HepG2 (cell line): ENCODE measurements at regions not wholly inside any gene's neighbourhood (a gene's known extent, or its start where the extent isn't known, plus 50 kb on each side); places are given as distances from the start of the nearest gene placed in this dataset.

Experiments
- ATAC-seq: fragments of 200-7000 bp; cut with Tn5 transposase; 3 replicates; pipeline ENCODE4 v1.9.1; 2020; ENCODE audit warnings: mild to moderate bottlenecking, moderate library complexity
- BruUV-seq: library from RNA; stranded (reverse); fragments of 400-500 nt; replicated peaks from 2 replicates; lab custom pipeline; 2021; lab: Mats Ljungman, UMichigan
- CTCF ChIA-PET: fragments of 300-600 bp; formaldehyde crosslinking; extraction: SDS; loops from one replicate; lab custom pipeline; 2021; ENCODE audit warnings: low total read pairs, inconsistent platforms, low intra/inter-chr PET ratio; lab: Yijun Ruan, JAX
- POLR2A ChIA-PET: fragments of 350-600 bp; sonication (Branson Sonifier 250); formaldehyde crosslinking; loops from one replicate; lab custom pipeline; 2020; ENCODE audit warnings: antibody characterized with exemption, inconsistent platforms; lab: Yijun Ruan, JAX
- DNase-seq: peaks from one replicate; pipeline ENCODE4 v3.0.0-alpha.2; 2015; ENCODE audit warnings: low spot score
- FAIRE-seq: peaks from 3 replicates; lab custom pipeline; 2011; peaks lifted over from hg19 to GRCh38; lab: Jason Lieb, UNC
- H2AFZ ChIP-seq: one replicate; pipeline ENCODE4 v1.6.1; 2011; ENCODE audit warnings: low read length, inconsistent platforms
- H3K27ac ChIP-seq: fragments of 300-600 bp; 3 replicates; pipeline ENCODE4 v1.8.0; 2011; ENCODE audit warnings: mixed run types, mild to moderate bottlenecking, mixed read lengths, low read length, inconsistent platforms; ENCODE audit not compliant: insufficient read depth; ENCODE audit errors: extremely low read length
- H3K27me3 ChIP-seq, 2 experiments: fragments of 200-600 bp in 1 of 2; 2 replicates in 1 of 2; 3 replicates in 1 of 2; pipeline versions ENCODE4 v1.6.0 to v1.8.0; 2011; ENCODE audit warnings: low read length in 2 of 2, mild to moderate bottlenecking in 2 of 2, moderate library complexity in 2 of 2, inconsistent platforms in 1 of 2; ENCODE audit not compliant: insufficient read depth in 2 of 2, control insufficient read depth in 1 of 2
- H3K36me3 ChIP-seq, 2 experiments: fragments of 200-600 bp in 1 of 2; replicated peaks in 1 of 2; 2 replicates in 1 of 2; 3 replicates in 1 of 2; pipeline versions ENCODE4 v1.5.1 to v1.8.0; 2011; ENCODE audit warnings: low read length in 2 of 2, inconsistent platforms in 1 of 2; ENCODE audit not compliant: insufficient read depth in 2 of 2, control insufficient read depth in 1 of 2
- H3K4me1 ChIP-seq: 2 replicates; pipeline ENCODE4 v1.5.1; 2012; ENCODE audit warnings: low read length, inconsistent platforms; ENCODE audit not compliant: insufficient read depth
- H3K4me2 ChIP-seq: 2 replicates; pipeline ENCODE4 v1.6.0; 2011; ENCODE audit warnings: low read depth, low read length, inconsistent platforms
- H3K4me3 ChIP-seq, 3 experiments: fragments of 200-600 bp in 1 of 3; sonication (generic), shearing (Covaris generic) in 1 of 3; replicated peaks in 1 of 3; 2 replicates each; pipeline ENCODE4 v1.5.1; 2011 to 2016; ENCODE audit warnings: low read length in 3 of 3, inconsistent platforms in 2 of 3, low read depth in 2 of 3, mild to moderate bottlenecking in 2 of 3, control low read depth in 1 of 3, mixed read lengths in 1 of 3; ENCODE audit not compliant: insufficient read depth in 1 of 3
- H3K79me2 ChIP-seq: one replicate; pipeline ENCODE4 v1.6.1; 2011; ENCODE audit warnings: low read length, inconsistent platforms; ENCODE audit not compliant: insufficient read depth
- H3K9ac ChIP-seq: 2 replicates; pipeline ENCODE4 v1.6.0; 2011; ENCODE audit warnings: mild to moderate bottlenecking, low read depth, low read length, inconsistent platforms; ENCODE audit not compliant: insufficient read depth
- H3K9me3 ChIP-seq: 2 replicates; pipeline ENCODE4 v1.5.1; 2012; ENCODE audit warnings: mild to moderate bottlenecking, low read length
- H4K20me1 ChIP-seq: 2 replicates; pipeline ENCODE4 v1.6.0; 2011; ENCODE audit warnings: inconsistent platforms, mild to moderate bottlenecking, low read length, moderate library complexity; ENCODE audit not compliant: insufficient read depth
- AHR ChIP-seq: IDR thresholded peaks from 2 replicates; pipeline ENCODE4 v1.6.1; 2018; ENCODE audit warnings: missing genetic modification reagents, missing compliant biosample characterization
- DR1 ChIP-seq: sonication (generic); formaldehyde crosslinking; IDR thresholded peaks from 2 replicates; pipeline ENCODE4 v1.8.0; 2021; ENCODE audit warnings: mild to moderate bottlenecking, missing genetic modification reagents, inconsistent platforms
- ERF ChIP-seq: IDR thresholded peaks from 2 replicates; pipeline ENCODE4 v1.6.1; 2018; ENCODE audit warnings: missing biosample characterization, missing genetic modification reagents
- KDM3A ChIP-seq: IDR thresholded peaks from 2 replicates; pipeline ENCODE4 v1.6.1; 2018; ENCODE audit warnings: low read depth, missing compliant biosample characterization
- MED1 ChIP-seq: sonication (generic); formaldehyde crosslinking; IDR thresholded peaks from 2 replicates; pipeline ENCODE4 v1.4.0; 2020; ENCODE audit warnings: missing genetic modification reagents
- NONO ChIP-seq, 2 experiments: fragments of 450-650 bp in 1 of 2; sonication (generic) in 1 of 2; formaldehyde crosslinking in 1 of 2; IDR thresholded peaks in 1 of 2; conservative IDR thresholded peaks in 1 of 2; 2 replicates each; pipeline versions ENCODE4 v1.6.1 to v1.8.0; 2017 to 2022; ENCODE audit warnings: mild to moderate bottlenecking in 1 of 2, missing genetic modification reagents in 1 of 2, moderate library complexity in 1 of 2
- RARA ChIP-seq: IDR thresholded peaks from 2 replicates; pipeline ENCODE4 v1.6.1; 2016; ENCODE audit warnings: missing genetic modification reagents, missing compliant biosample characterization
- STAT5B ChIP-seq: sonication (generic); formaldehyde crosslinking; IDR thresholded peaks from 2 replicates; pipeline ENCODE4 v1.4.0; 2020; ENCODE audit warnings: missing genetic modification reagents
- TAF1 ChIP-seq: sonication (generic); formaldehyde crosslinking; IDR thresholded peaks from 2 replicates; pipeline ENCODE4 v1.4.0; 2020; ENCODE audit warnings: missing genetic modification reagents
- TOPORS ChIP-seq: sonication (generic); formaldehyde crosslinking; IDR thresholded peaks from 2 replicates; pipeline ENCODE4 v1.8.0; 2023; ENCODE audit warnings: mild to moderate bottlenecking, missing genetic modification reagents
- ZFY ChIP-seq: sonication (generic); formaldehyde crosslinking; IDR thresholded peaks from 2 replicates; pipeline ENCODE4 v1.4.0; 2020; ENCODE audit warnings: missing genetic modification reagents
- ZNF383 ChIP-seq: sonication (generic); formaldehyde crosslinking; IDR thresholded peaks from 2 replicates; pipeline ENCODE4 v1.4.0; 2020; ENCODE audit warnings: missing genetic modification reagents, mild to moderate bottlenecking, borderline replicate concordance
- ZNF546 ChIP-seq: sonication (generic); formaldehyde crosslinking; conservative IDR thresholded peaks from 2 replicates; pipeline ENCODE4 v1.8.1; 2023; ENCODE audit warnings: mild to moderate bottlenecking, missing genetic modification reagents
- ZNF570 ChIP-seq: sonication (generic); formaldehyde crosslinking; IDR thresholded peaks from 2 replicates; pipeline ENCODE4 v1.4.0; 2020; ENCODE audit warnings: mild to moderate bottlenecking, missing genetic modification reagents, borderline replicate concordance
- ZNF644 ChIP-seq: IDR thresholded peaks from 2 replicates; pipeline ENCODE4 v1.6.1; 2016; ENCODE audit warnings: low read depth
- ZNF713 ChIP-seq: sonication (generic); formaldehyde crosslinking; IDR thresholded peaks from 2 replicates; pipeline ENCODE4 v1.4.0; 2020; ENCODE audit warnings: mild to moderate bottlenecking, missing genetic modification reagents
- ZNF775 ChIP-seq: sonication (generic); formaldehyde crosslinking; IDR thresholded peaks from 2 replicates; pipeline ENCODE4 v1.4.0; 2020; ENCODE audit warnings: missing genetic modification reagents, mild to moderate bottlenecking, moderate library complexity, borderline replicate concordance
- WGBS: methylation state at CpG from one replicate; pipeline ENCODE4 v1.1.6; 2017; ENCODE audit warnings: low lambda C conversion rate; 5-methylcytosine and 5-hydroxymethylcytosine counted together
- in situ Hi-C: cut with HindIII; loops from 2 replicates; pipeline ENCODE4 v1.10.0; 2017; ENCODE audit warnings: low pct_unique_long_range_greater_than_20kb; ENCODE audit not compliant: extremely low pct_ligation_motif_present
- intact Hi-C: fragments of 100-400 bp; cut with micrococcal nuclease; formaldehyde crosslinking; loops from one replicate; pipeline ENCODE4 v1.10.0; 2022; ENCODE audit not compliant: unreplicated experiment
- TF ChIP-seq, protein P1 (sequence below), 2 experiments: sonication (generic) in 1 of 2; formaldehyde crosslinking in 1 of 2; IDR thresholded peaks; 2 replicates each; pipeline versions ENCODE4 v1.5.1 to v1.6.1; 2011 to 2020; ENCODE audit warnings: borderline replicate concordance in 1 of 2, low read depth in 1 of 2, low read length in 1 of 2, mild to moderate bottlenecking in 1 of 2, missing genetic modification reagents in 1 of 2, moderate library complexity in 1 of 2
- TF ChIP-seq, protein P2 (sequence below): sonication (generic); formaldehyde crosslinking; IDR thresholded peaks from 2 replicates; pipeline ENCODE4 v1.8.1; 2022; ENCODE audit warnings: mild to moderate bottlenecking, missing genetic modification reagents

DNA sequence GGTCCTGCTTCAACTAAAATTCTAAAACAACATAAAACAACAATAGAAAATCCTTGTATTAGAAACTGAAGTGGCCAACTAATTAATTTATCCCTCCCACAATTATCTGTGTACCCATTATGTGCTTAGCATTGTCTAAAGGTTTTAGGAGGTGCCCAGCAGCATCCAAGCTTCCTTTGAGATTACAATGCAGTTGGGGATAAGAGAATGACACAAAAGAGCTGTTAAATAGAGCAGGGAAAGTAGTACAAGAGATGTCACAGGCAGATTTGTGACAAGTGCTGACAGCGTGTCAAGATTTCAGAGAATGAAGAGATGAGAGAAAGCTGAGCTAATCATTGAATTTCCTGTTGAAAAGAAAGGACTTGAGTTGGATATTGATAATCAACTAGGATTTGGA lies 204.8 kb downstream of the OTOR start:
- Histone ChIP-seq H3K79me2 (no peaks in the 10 kb centered on the region), H3K4me3 (no peak overlapping the region), H4K20me1 (no peaks in the 10 kb centered on the region), H3K9me3 (peaks cover 12% of the 10 kb centered on the region; the same call in 1 of the 2 replicates), H3K27ac (no peak overlapping the region), H2AFZ (no peak overlapping the region), H3K9ac (no peak overlapping the region), H3K4me2 (no peak overlapping the region), H3K27me3 (no peaks in the 10 kb centered on the region), H3K36me3 (no peaks in the 10 kb centered on the region), H3K4me1 (no peaks in the 10 kb centered on the region)
- intact Hi-C loops: no loop called here
- ChIA-PET POLR2A (no interaction called here), CTCF (no interaction called here)
- DNase-seq: no peak
- no peak for FAIRE-seq
- TF ChIP-seq TAF1 (CRISPR knock-in tag): no peak
- no peak for TF ChIP-seq TOPORS (CRISPR knock-in tag)
- TF ChIP-seq KDM3A (CRISPR knock-in tag): no peak
- no peak for TF ChIP-seq ZNF713
- no peak for TF ChIP-seq ZNF570 (CRISPR knock-in tag)
- no peak for TF ChIP-seq ZNF775
- ATAC-seq: no peak
- WGBS: 0% methylated on average over 1 of the region's 1 CpG
- BruUV-seq: no TSS peak
- in situ Hi-C loops: no loop called here

DNA sequence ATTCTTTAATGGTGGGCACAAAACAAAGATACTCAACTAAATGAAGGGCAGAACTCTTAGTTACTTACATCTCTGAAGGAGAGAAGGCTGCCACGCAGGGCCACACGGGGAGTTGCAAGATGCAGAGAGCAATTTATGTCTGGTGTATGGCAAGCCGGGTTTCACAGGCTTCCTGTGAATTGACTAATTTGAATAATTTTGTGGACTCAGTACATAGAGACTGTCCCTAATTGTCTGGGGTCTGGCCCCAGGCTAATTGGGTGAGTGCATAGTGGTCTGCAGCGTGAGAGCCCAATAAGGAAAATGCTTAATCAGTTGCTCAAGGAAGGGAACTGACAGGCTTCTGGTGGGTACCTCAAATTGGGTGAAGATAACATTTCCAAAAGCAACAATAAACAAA lies 205.7 kb downstream of the OTOR start:
- no peaks in the 10 kb centered on the region for H4K20me1 ChIP-seq
- H3K9me3 ChIP-seq: peaks cover 12% of the 10 kb centered on the region; the same call in 1 of the 2 replicates
- no peaks in the 10 kb centered on the region for H3K27me3 ChIP-seq
- TF ChIP-seq RARA (CRISPR knock-in tag) (no peak), ZNF644 (no peak), MED1 (CRISPR knock-in tag) (no peak), ZNF546 (CRISPR knock-in tag) (no peak), NONO (IDR thresholded peaks at IDR 0.05) (no peak), NONO (CRISPR knock-in tag; conservative IDR thresholded peaks at IDR 0.05) (no peak), ERF (no peak), ZFY (CRISPR knock-in tag) (no peak), ZNF383 (CRISPR knock-in tag) (no peak), AHR (no peak), STAT5B (no peak), DR1 (no peak)
- TF ChIP-seq, protein P1, sequence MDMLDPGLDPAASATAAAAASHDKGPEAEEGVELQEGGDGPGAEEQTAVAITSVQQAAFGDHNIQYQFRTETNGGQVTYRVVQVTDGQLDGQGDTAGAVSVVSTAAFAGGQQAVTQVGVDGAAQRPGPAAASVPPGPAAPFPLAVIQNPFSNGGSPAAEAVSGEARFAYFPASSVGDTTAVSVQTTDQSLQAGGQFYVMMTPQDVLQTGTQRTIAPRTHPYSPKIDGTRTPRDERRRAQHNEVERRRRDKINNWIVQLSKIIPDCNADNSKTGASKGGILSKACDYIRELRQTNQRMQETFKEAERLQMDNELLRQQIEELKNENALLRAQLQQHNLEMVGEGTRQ (IDR thresholded peaks at IDR 0.05; ENCODE audit: low read depth, low read length): no peak
- TF ChIP-seq, protein P1 (CRISPR knock-in tag; IDR thresholded peaks at IDR 0.05; ENCODE audit: borderline replicate concordance): no peak
- TF ChIP-seq, protein P2, sequence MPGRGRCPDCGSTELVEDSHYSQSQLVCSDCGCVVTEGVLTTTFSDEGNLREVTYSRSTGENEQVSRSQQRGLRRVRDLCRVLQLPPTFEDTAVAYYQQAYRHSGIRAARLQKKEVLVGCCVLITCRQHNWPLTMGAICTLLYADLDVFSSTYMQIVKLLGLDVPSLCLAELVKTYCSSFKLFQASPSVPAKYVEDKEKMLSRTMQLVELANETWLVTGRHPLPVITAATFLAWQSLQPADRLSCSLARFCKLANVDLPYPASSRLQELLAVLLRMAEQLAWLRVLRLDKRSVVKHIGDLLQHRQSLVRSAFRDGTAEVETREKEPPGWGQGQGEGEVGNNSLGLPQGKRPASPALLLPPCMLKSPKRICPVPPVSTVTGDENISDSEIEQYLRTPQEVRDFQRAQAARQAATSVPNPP (CRISPR knock-in tag): no peak
- in situ Hi-C loops (no loop called here), intact Hi-C loops (no loop called here)
- no TSS peak for BruUV-seq
- no peak for DNase-seq
- ChIA-PET POLR2A (no interaction called here), CTCF (no interaction called here)
- no peak for ATAC-seq
- H2AFZ ChIP-seq: no peak overlapping the region
- no peak overlapping the region for H3K4me3 ChIP-seq
- H3K9ac ChIP-seq: no peak overlapping the region
- H3K79me2 ChIP-seq: no peaks in the 10 kb centered on the region
- no peaks in the 10 kb centered on the region for H3K4me1 ChIP-seq
- no peak overlapping the region for H3K4me2 ChIP-seq
- WGBS: 6% methylated on average over 4 of the region's 4 CpGs
- FAIRE-seq: no peak
- H3K36me3 ChIP-seq: no peaks in the 10 kb centered on the region
- H3K27ac ChIP-seq: no peak overlapping the region
